ENCODE measurements at regions not wholly inside any gene's neighbourhood (a gene's known extent, or its start where the extent isn't known, plus 50 kb on each side); places are given as distances from the start of the nearest gene placed in this dataset.

GRCh38 chr22:49079743-49080500, 747.8 kb downstream of the BRD1 start:
- intact Hi-C loops (cut with micrococcal nuclease), result no loop called here
- no peak overlapping the region for H3K4me3 Mint-ChIP-seq
- no peak for TF ChIP-seq CTCF (IDR thresholded peaks at IDR 0.05)
- no peaks in the 10 kb centered on the region for H3K4me1 Mint-ChIP-seq
- H3K4me3 ChIP-seq (ENCODE audit: low read length), result no peak overlapping the region
- ATAC-seq, result no peak
- H3K27me3 ChIP-seq (ENCODE audit: control insufficient read depth, insufficient read depth, low read length), result no peaks in the 10 kb centered on the region
- no peak overlapping the region for H3K27ac ChIP-seq (ENCODE audit: low read length)
- 87% methylated on average over 15 of the region's 15 CpGs for WGBS (ENCODE audit: insufficient coverage)
- H3K4me1 ChIP-seq (ENCODE audit: control insufficient read depth, insufficient read depth, low read length), result no peaks in the 10 kb centered on the region
- no peaks in the 10 kb centered on the region for H3K36me3 Mint-ChIP-seq
- H3K9me3 Mint-ChIP-seq, result no peaks in the 10 kb centered on the region
- no peaks in the 10 kb centered on the region for H3K9me3 ChIP-seq (ENCODE audit: control insufficient read depth, insufficient read depth, low read length)
- H3K27ac Mint-ChIP-seq, result no peak overlapping the region
- H3K36me3 ChIP-seq (ENCODE audit: control insufficient read depth, insufficient read depth, low read length), result no peaks in the 10 kb centered on the region
- DNase-seq, result no peak
- H3K27me3 Mint-ChIP-seq (ENCODE audit: low read depth in 2 of 2), result no peaks in the 10 kb centered on the region

- Mint-ChIP-seq H3K27ac (no peak overlapping the region), H3K4me1 (no peaks in the 10 kb centered on the region), H3K27me3 (ENCODE audit: low read depth in 2 of 2) (no peaks in the 10 kb centered on the region), H3K36me3 (no peaks in the 10 kb centered on the region), H3K9me3 (no peaks in the 10 kb centered on the region), H3K4me3 (no peak overlapping the region)
- no peak for ATAC-seq
- Histone ChIP-seq H3K4me1 (ENCODE audit: control insufficient read depth, insufficient read depth, low read length) (no peaks in the 10 kb centered on the region), H3K36me3 (ENCODE audit: control insufficient read depth, insufficient read depth, low read length) (no peaks in the 10 kb centered on the region), H3K27ac (ENCODE audit: low read length) (no peak overlapping the region), H3K4me3 (ENCODE audit: low read length) (no peak overlapping the region), H3K9me3 (ENCODE audit: control insufficient read depth, insufficient read depth, low read length) (no peaks in the 10 kb centered on the region), H3K27me3 (ENCODE audit: control insufficient read depth, insufficient read depth, low read length) (no peaks in the 10 kb centered on the region)
- TF ChIP-seq CTCF (IDR thresholded peaks at IDR 0.05), result no peak
- DNase-seq, result no peak
- WGBS (ENCODE audit: insufficient coverage), result 81% methylated on average over 22 of the region's 22 CpGs
- intact Hi-C loops (cut with micrococcal nuclease), result no loop called here
Measured at GRCh38 chr22:49079027-49079725, 748.5 kb downstream of the BRD1 start.

GRCh38 chr22:49078076-49078710, 749.5 kb downstream of the BRD1 start:
- intact Hi-C loops (cut with micrococcal nuclease), result no loop called here
- H3K4me3 ChIP-seq (ENCODE audit: low read length), result no peak overlapping the region
- H3K27me3 Mint-ChIP-seq (ENCODE audit: low read depth in 2 of 2), result no peaks in the 10 kb centered on the region
- DNase-seq (no peak), ATAC-seq (no peak)
- no peak overlapping the region for H3K27ac Mint-ChIP-seq
- H3K4me3 Mint-ChIP-seq, result no peak overlapping the region
- no peaks in the 10 kb centered on the region for H3K4me1 Mint-ChIP-seq
- H3K9me3 Mint-ChIP-seq, result no peaks in the 10 kb centered on the region
- H3K4me1 ChIP-seq (ENCODE audit: control insufficient read depth, insufficient read depth, low read length), result no peaks in the 10 kb centered on the region
- H3K9me3 ChIP-seq (ENCODE audit: control insufficient read depth, insufficient read depth, low read length), result no peaks in the 10 kb centered on the region
- H3K27me3 ChIP-seq (ENCODE audit: control insufficient read depth, insufficient read depth, low read length), result no peaks in the 10 kb centered on the region
- H3K36me3 Mint-ChIP-seq, result no peaks in the 10 kb centered on the region
- 84% methylated on average over 26 of the region's 26 CpGs for WGBS (ENCODE audit: insufficient coverage)
- TF ChIP-seq CTCF (IDR thresholded peaks at IDR 0.05), result no peak
- no peak overlapping the region for H3K27ac ChIP-seq (ENCODE audit: low read length)
- no peaks in the 10 kb centered on the region for H3K36me3 ChIP-seq (ENCODE audit: control insufficient read depth, insufficient read depth, low read length)
